Type B pancreatic cell (in vitro differentiated cells): ENCODE measurements at regions not wholly inside any gene's neighbourhood (a gene's known extent, or its start where the extent isn't known, plus 50 kb on each side); places are given as distances from the start of the nearest gene placed in this dataset.
"Not testable (repeated sequence)": the region's sequence is repeated elsewhere in the genome, so short reads cannot be mapped to it uniquely, and the experiment has no call there.

Source experiments
- DNase-seq: peaks from one replicate; pipeline ENCODE4 v3.0.0; 2021; ENCODE audit warnings: mixed read lengths; ENCODE audit not compliant: unreplicated experiment; ENCODE audit errors: extremely low spot score
- H3K27ac Mint-ChIP-seq: 2 replicates; pipeline ENCODE4 v1.8.0; 2021; ENCODE audit warnings: mild to moderate bottlenecking, mixed read lengths
- H3K27me3 Mint-ChIP-seq: 2 replicates; pipeline ENCODE4 v1.8.0; 2021; ENCODE audit warnings: mixed read lengths
- H3K36me3 Mint-ChIP-seq: 2 replicates; pipeline ENCODE4 v1.8.0; 2021; ENCODE audit warnings: mixed read lengths
- H3K4me1 Mint-ChIP-seq: one replicate; pipeline ENCODE4 v1.8.0; 2021; ENCODE audit warnings: mixed read lengths; ENCODE audit not compliant: unreplicated experiment
- H3K4me3 Mint-ChIP-seq: 2 replicates; pipeline ENCODE4 v1.8.0; 2021; ENCODE audit warnings: mild to moderate bottlenecking, mixed read lengths
- H3K9me3 Mint-ChIP-seq: 2 replicates; pipeline ENCODE4 v1.8.0; 2021; ENCODE audit warnings: mixed read lengths
- CTCF ChIP-seq: fragments of 200-600 bp; sonication (generic); conservative IDR thresholded peaks from 2 replicates; pipeline ENCODE4 v1.5.0; 2021; ENCODE audit warnings: antibody characterized with exemption, mild to moderate bottlenecking

GRCh38 chr12:114152890-114153289 is 186.8 kb upstream of the RBM19 start:
- no peak overlapping the region for H3K4me3 Mint-ChIP-seq
- no peak for DNase-seq
- H3K9me3 Mint-ChIP-seq, result no peaks in the 10 kb centered on the region
- TF ChIP-seq CTCF, result no peak
- H3K36me3 Mint-ChIP-seq, result no peaks in the 10 kb centered on the region
- no peak overlapping the region for H3K27ac Mint-ChIP-seq
- peaks cover 50% of the 10 kb centered on the region for H3K27me3 Mint-ChIP-seq
- no peaks in the 10 kb centered on the region for H3K4me1 Mint-ChIP-seq

- Mint-ChIP-seq H3K27me3 (peaks cover 51% of the 10 kb centered on the region), H3K9me3 (no peaks in the 10 kb centered on the region), H3K4me3 (no peak overlapping the region), H3K36me3 (no peaks in the 10 kb centered on the region), H3K4me1 (no peaks in the 10 kb centered on the region), H3K27ac (no peak overlapping the region)
- DNase-seq, result no peak
- no peak for TF ChIP-seq CTCF
These were observed 185.9 kb upstream of the RBM19 start for GRCh38 chr12:114152066-114152465.

GRCh38 chr12:114150584-114150983 is 184.5 kb upstream of the RBM19 start:
- not testable (repeated sequence) for H3K4me3 Mint-ChIP-seq, H3K36me3 Mint-ChIP-seq, H3K27ac Mint-ChIP-seq, DNase-seq, H3K9me3 Mint-ChIP-seq, H3K4me1 Mint-ChIP-seq
- H3K27me3 Mint-ChIP-seq, result peaks cover 57% of the 10 kb centered on the region

GRCh38 chr12:114141921-114142564 is 175.9 kb upstream of the RBM19 start:
- no peak for DNase-seq
- no peak overlapping the region for H3K4me3 Mint-ChIP-seq

GRCh38 chr12:114140576-114140975 is 174.5 kb upstream of the RBM19 start:
- TF ChIP-seq CTCF, result no peak
- no peaks in the 10 kb centered on the region for H3K9me3 Mint-ChIP-seq
- no peak for DNase-seq
- H3K4me1 Mint-ChIP-seq, result peaks cover 17% of the 10 kb centered on the region
- no peak overlapping the region for H3K27ac Mint-ChIP-seq
- H3K36me3 Mint-ChIP-seq, result no peaks in the 10 kb centered on the region
- H3K27me3 Mint-ChIP-seq, result peaks cover 31% of the 10 kb centered on the region
- H3K4me3 Mint-ChIP-seq, result no peak overlapping the region

More at GRCh38 chr12:114141921-114142564, 175.9 kb upstream of the RBM19 start:
- H3K36me3 Mint-ChIP-seq, result no peaks in the 10 kb centered on the region
- H3K9me3 Mint-ChIP-seq, result no peaks in the 10 kb centered on the region
- peaks cover 35% of the 10 kb centered on the region for H3K27me3 Mint-ChIP-seq
- no peak overlapping the region for H3K27ac Mint-ChIP-seq
- H3K4me1 Mint-ChIP-seq, result peaks cover 10% of the 10 kb centered on the region
- no peak for TF ChIP-seq CTCF

GRCh38 chr12:114136631-114137030 is 170.5 kb upstream of the RBM19 start:
- DNase-seq, result no peak
- Mint-ChIP-seq H3K9me3 (no peaks in the 10 kb centered on the region), H3K4me1 (peaks cover 17% of the 10 kb centered on the region), H3K4me3 (no peak overlapping the region), H3K36me3 (no peaks in the 10 kb centered on the region), H3K27ac (no peak overlapping the region), H3K27me3 (peaks cover 23% of the 10 kb centered on the region)
- no peak for TF ChIP-seq CTCF
